Astrocyte (in vitro differentiated cells and primary cell): ENCODE measurements at regions not wholly inside any gene's neighbourhood (a gene's known extent, or its start where the extent isn't known, plus 50 kb on each side); places are given as distances from the start of the nearest gene placed in this dataset.

Experiments
- DNase-seq: peaks from one replicate; pipeline ENCODE4 v3.0.0-alpha.2; 2010; ENCODE audit warnings: low read depth
- FAIRE-seq: peaks from 2 replicates; lab custom pipeline; 2011; peaks lifted over from hg19 to GRCh38; lab: Jason Lieb, UNC
- H2AFZ ChIP-seq: 2 replicates; pipeline ENCODE4 v1.6.0; 2012; ENCODE audit warnings: low read depth, low read length, inconsistent platforms
- H3K27ac ChIP-seq: 2 replicates; pipeline ENCODE4 v1.5.1; 2011; ENCODE audit warnings: low read depth, low read length, inconsistent platforms
- H3K27me3 ChIP-seq: 2 replicates; pipeline ENCODE4 v1.6.0; 2011; ENCODE audit warnings: low read length, inconsistent platforms; ENCODE audit not compliant: insufficient read depth
- H3K36me3 ChIP-seq: 2 replicates; pipeline ENCODE4 v1.5.1; 2011; ENCODE audit warnings: low read length, inconsistent platforms; ENCODE audit not compliant: insufficient read depth
- H3K4me1 ChIP-seq: 2 replicates; pipeline ENCODE4 v1.5.1; 2011; ENCODE audit warnings: low read length, inconsistent platforms; ENCODE audit not compliant: insufficient read depth
- H3K4me2 ChIP-seq: 2 replicates; pipeline ENCODE4 v1.6.0; 2012; ENCODE audit warnings: low read length, inconsistent platforms
- H3K4me3 ChIP-seq: 2 replicates; pipeline ENCODE4 v1.5.1; 2011; ENCODE audit warnings: low read depth, mild to moderate bottlenecking, low read length, inconsistent platforms; ENCODE audit not compliant: insufficient read depth
- H3K79me2 ChIP-seq: 2 replicates; pipeline ENCODE4 v1.6.0; 2012; ENCODE audit warnings: mild to moderate bottlenecking, low read length, inconsistent platforms; ENCODE audit not compliant: insufficient read depth
- H3K9ac ChIP-seq: 2 replicates; pipeline ENCODE4 v1.6.0; 2012; ENCODE audit warnings: mild to moderate bottlenecking, low read length, inconsistent platforms
- H3K9me3 ChIP-seq: 2 replicates; pipeline ENCODE4 v1.5.1; 2012; ENCODE audit warnings: low read depth, mild to moderate bottlenecking, low read length, inconsistent platforms; ENCODE audit not compliant: insufficient read depth
- H4K20me1 ChIP-seq: 2 replicates; pipeline ENCODE4 v1.6.0; 2012; ENCODE audit warnings: low read length, inconsistent platforms; ENCODE audit not compliant: insufficient read depth
- H3K27ac Mint-ChIP-seq: one replicate; pipeline ENCODE4 v1.8.0; 2021; ENCODE audit warnings: mild to moderate bottlenecking, mixed read lengths; ENCODE audit not compliant: unreplicated experiment
- H3K27me3 Mint-ChIP-seq: one replicate; pipeline ENCODE4 v1.8.0; 2021; ENCODE audit warnings: low read depth, mixed read lengths; ENCODE audit not compliant: unreplicated experiment
- H3K36me3 Mint-ChIP-seq: one replicate; pipeline ENCODE4 v1.8.0; 2021; ENCODE audit warnings: low read depth, mixed read lengths; ENCODE audit not compliant: unreplicated experiment
- H3K4me1 Mint-ChIP-seq: one replicate; pipeline ENCODE4 v1.8.0; 2021; ENCODE audit warnings: low read depth, mixed read lengths; ENCODE audit not compliant: unreplicated experiment
- H3K4me3 Mint-ChIP-seq: one replicate; pipeline ENCODE4 v1.8.0; 2021; ENCODE audit warnings: mild to moderate bottlenecking, moderate library complexity, mixed read lengths; ENCODE audit not compliant: unreplicated experiment
- H3K9me3 Mint-ChIP-seq: one replicate; pipeline ENCODE4 v1.8.0; 2021; ENCODE audit warnings: mild to moderate bottlenecking, mixed read lengths; ENCODE audit not compliant: unreplicated experiment
- CTCF ChIP-seq: IDR thresholded peaks from 2 replicates; pipeline ENCODE4 v1.5.1; 2011; ENCODE audit warnings: low read depth, mild to moderate bottlenecking, inconsistent platforms, low read length, moderate library complexity; ENCODE audit not compliant: insufficient read depth
- EZH2 ChIP-seq: IDR thresholded peaks from 2 replicates; pipeline ENCODE4 v1.6.1; 2012; ENCODE audit warnings: mild to moderate bottlenecking, low read length, inconsistent platforms; ENCODE audit not compliant: insufficient read depth

- DNase-seq (no peak), FAIRE-seq (no peak)
- H3K27me3 ChIP-seq = no peaks in the 10 kb centered on the region
- no peaks in the 10 kb centered on the region for H3K4me1 ChIP-seq
- Mint-ChIP-seq H3K27me3 (no peaks in the 10 kb centered on the region), H3K36me3 (no peaks in the 10 kb centered on the region), H3K4me1 (peaks cover 2% of the 10 kb centered on the region), H3K9me3 (peaks cover 3% of the 10 kb centered on the region), H3K27ac (no peak overlapping the region), H3K4me3 (no peak overlapping the region)
- no peaks in the 10 kb centered on the region for H3K36me3 ChIP-seq
- no peak overlapping the region for H3K9ac ChIP-seq
- no peak overlapping the region for H3K4me2 ChIP-seq
- H4K20me1 ChIP-seq = no peaks in the 10 kb centered on the region
- no peaks in the 10 kb centered on the region for H3K9me3 ChIP-seq
- no peak for TF ChIP-seq CTCF
- TF ChIP-seq EZH2 = no peak
- H2AFZ ChIP-seq = no peak overlapping the region
- no peak overlapping the region for H3K27ac ChIP-seq
- H3K79me2 ChIP-seq = no peaks in the 10 kb centered on the region
- no peak overlapping the region for H3K4me3 ChIP-seq
These were observed 63.8 kb upstream of the INPP4B start for GRCh38 chr4:142909908-142910307.

- Histone ChIP-seq H3K36me3 (no peaks in the 10 kb centered on the region), H3K4me1 (no peaks in the 10 kb centered on the region), H4K20me1 (no peaks in the 10 kb centered on the region), H3K79me2 (no peaks in the 10 kb centered on the region), H2AFZ (no peak overlapping the region), H3K4me3 (no peak overlapping the region), H3K27ac (no peak overlapping the region), H3K4me2 (no peak overlapping the region), H3K9me3 (no peaks in the 10 kb centered on the region), H3K9ac (no peak overlapping the region), H3K27me3 (no peaks in the 10 kb centered on the region)
- no peak overlapping the region for H3K4me3 Mint-ChIP-seq
- TF ChIP-seq CTCF (no peak), EZH2 (no peak)
- H3K27me3 Mint-ChIP-seq = no peaks in the 10 kb centered on the region
- H3K27ac Mint-ChIP-seq = no peak overlapping the region
- FAIRE-seq (no peak), DNase-seq (no peak)
- H3K9me3 Mint-ChIP-seq = no peaks in the 10 kb centered on the region
- peaks cover 2% of the 10 kb centered on the region for H3K4me1 Mint-ChIP-seq
- H3K36me3 Mint-ChIP-seq = no peaks in the 10 kb centered on the region
These were observed 66.9 kb upstream of the INPP4B start for GRCh38 chr4:142913034-142913433.

GRCh38 chr4:142913461-142914030 lies 67.4 kb upstream of the INPP4B start:
- Histone ChIP-seq H3K36me3 (no peaks in the 10 kb centered on the region), H3K27ac (no peak overlapping the region), H3K9me3 (no peaks in the 10 kb centered on the region), H3K9ac (no peak overlapping the region), H2AFZ (no peak overlapping the region), H3K4me2 (no peak overlapping the region), H3K4me3 (no peak overlapping the region), H3K79me2 (no peaks in the 10 kb centered on the region), H3K4me1 (no peaks in the 10 kb centered on the region), H4K20me1 (no peaks in the 10 kb centered on the region), H3K27me3 (no peaks in the 10 kb centered on the region)
- Mint-ChIP-seq H3K27me3 (no peaks in the 10 kb centered on the region), H3K4me3 (no peak overlapping the region), H3K9me3 (no peaks in the 10 kb centered on the region), H3K27ac (no peak overlapping the region), H3K36me3 (no peaks in the 10 kb centered on the region), H3K4me1 (peaks cover 2% of the 10 kb centered on the region)
- FAIRE-seq (no peak), DNase-seq (peak; percentile 5)
- TF ChIP-seq CTCF = no peak
- TF ChIP-seq EZH2 = no peak
